Pancreas (tissue), 10 donors: ENCODE measurements at regions not wholly inside any gene's neighbourhood (a gene's known extent, or its start where the extent isn't known, plus 50 kb on each side); places are given as distances from the start of the nearest gene placed in this dataset.

Experiments used
- ATAC-seq, 4 donors: fragments of 200-7000 bp; cut with Tn5 transposase; one replicate each; pipeline versions ENCODE4 v1.8.0 to v1.9.1; 2020; ENCODE audit warnings: mild to moderate bottlenecking in 4 of 4, moderate library complexity in 4 of 4
- DNase-seq, 6 donors: peaks; one replicate each; pipeline ENCODE4 v3.0.0-alpha.2; 2020
- FAIRE-seq: peaks from 2 replicates; lab custom pipeline; 2012; peaks lifted over from hg19 to GRCh38; lab: Jason Lieb, UNC
- H3K27ac ChIP-seq, 4 donors: fragments of 200-600 bp; sonication (generic); 1 replicate in 3 of 4; 2 replicates in 1 of 4; pipeline versions ENCODE4 v1.5.0 to v1.8.0; 2020
- H3K27me3 ChIP-seq, 4 donors: fragments of 200-600 bp; one replicate each; pipeline ENCODE4 v1.8.0; 2021
- H3K36me3 ChIP-seq, 3 donors: fragments of 200-600 bp; sonication (generic) in 1 of 3; one replicate each; pipeline versions ENCODE4 v1.5.0 to v1.8.0; 2020 to 2021
- H3K4me1 ChIP-seq, 3 donors: fragments of 200-600 bp; one replicate each; pipeline ENCODE4 v1.8.0; 2021
- H3K4me3 ChIP-seq, 4 donors: fragments of 200-600 bp; sonication (generic) in 2 of 4; one replicate each; pipeline versions ENCODE4 v1.5.0 to v1.8.0; 2020 to 2021
- H3K9me3 ChIP-seq, 4 donors: fragments of 200-600 bp; one replicate each; pipeline ENCODE4 v1.8.0; 2021
- CTCF ChIP-seq, 4 donors: fragments of 200-600 bp; sonication (generic) in 3 of 4; IDR thresholded peaks; one replicate each; pipeline versions ENCODE4 v1.5.0 to v1.8.0; 2021; ENCODE audit warnings: antibody characterized with exemption in 4 of 4
- WGBS, 2 donors: extraction: QIAGEN DNeasy Blood & Tissue Kit; methylation state at CpG; one replicate each; pipeline ENCODE4 v1.1.7; 2013; 5-methylcytosine and 5-hydroxymethylcytosine counted together
- intact Hi-C, 3 donors: fragments of 100-400 bp; cut with DNase I; formaldehyde crosslinking; loops; one replicate each; pipeline versions ENCODE4 v1.11.1 to v1.14.2; 2022
- donor health status: healthy with polysubstance abuse.
- donor health status: DM: no; HTN: no; CAD: no; lungs with moderate emphysema.
- donor health status: DM: no; HTN: no; CAD: no.
- donor health status: control.
- donor health status: control.
- donor health status: Bipolar disorder and iron deficiency.
- donor health status: DM: yes; HTN: yes; CAD: no.
- donor health status: DM: no; HTN: no; CAD: no.
- donor health status: DM: no; HTN: no; CAD: no.
- donor health status: DM: yes; HTN: yes; CAD: no.

DNA sequence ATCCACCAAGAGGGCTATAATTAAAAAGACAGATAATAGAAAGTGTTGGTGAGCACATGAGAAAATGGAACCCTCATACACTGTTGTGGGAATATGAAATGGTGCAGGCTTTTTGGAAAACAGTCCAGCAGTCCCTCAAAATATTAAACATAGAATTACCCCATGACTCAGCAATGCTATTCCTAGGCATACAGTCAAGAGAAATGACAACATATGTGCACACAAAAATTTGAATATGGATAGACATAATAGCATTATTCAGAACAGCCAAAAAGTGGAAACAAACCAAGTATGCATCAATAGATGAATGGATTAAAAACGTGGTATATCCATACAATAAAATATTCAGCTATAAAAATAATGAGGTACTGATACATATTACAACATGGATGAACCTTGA, 64.5 kb upstream of the GDF10 start:
- ATAC-seq = no peak
- Histone ChIP-seq H3K4me3 (no peak overlapping the region), H3K4me1 (no peaks in the 10 kb centered on the region), H3K27ac (no peak overlapping the region), H3K36me3 (no peaks in the 10 kb centered on the region), H3K9me3 (no peaks in the 10 kb centered on the region), H3K27me3 (no peaks in the 10 kb centered on the region)
- no peak for TF ChIP-seq CTCF (IDR thresholded peaks at IDR 0.05)
- no peak for DNase-seq
- intact Hi-C loops = no loop called here
- 31 to 45% methylated on average over 1 of the region's 1 CpG for WGBS, 2 donors
- no peak for FAIRE-seq

- Histone ChIP-seq H3K9me3 (no peaks in the 10 kb centered on the region), H3K27me3 (no peaks in the 10 kb centered on the region), H3K4me3 (no peak overlapping the region), H3K36me3 (no peaks in the 10 kb centered on the region), H3K4me1 (no peaks in the 10 kb centered on the region), H3K27ac (no peak overlapping the region)
- peak in 1 of 4 donors; percentile 12 for ATAC-seq
- intact Hi-C loops = no loop called here
- no peak for DNase-seq
- 81 to 84% methylated on average over 10 of the region's 10 CpGs for WGBS, 2 donors
- no peak for FAIRE-seq
- no peak for TF ChIP-seq CTCF (IDR thresholded peaks at IDR 0.05)
These were observed 62.4 kb upstream of the GDF10 start for GRCh38 chr10:47237316-47238260.

GRCh38 chr10:47238331-47239095, 61.5 kb upstream of the GDF10 start:
- ATAC-seq = no peak
- Histone ChIP-seq H3K4me1 (no peaks in the 10 kb centered on the region), H3K4me3 (no peak overlapping the region), H3K36me3 (no peaks in the 10 kb centered on the region), H3K27ac (no peak overlapping the region), H3K9me3 (no peaks in the 10 kb centered on the region), H3K27me3 (no peaks in the 10 kb centered on the region)
- WGBS, 2 donors = 88 to 92% methylated on average over 7 of the region's 7 CpGs
- DNase-seq = no peak
- TF ChIP-seq CTCF (IDR thresholded peaks at IDR 0.05) = no peak
- intact Hi-C loops = no loop called here
- FAIRE-seq = no peak

DNA sequence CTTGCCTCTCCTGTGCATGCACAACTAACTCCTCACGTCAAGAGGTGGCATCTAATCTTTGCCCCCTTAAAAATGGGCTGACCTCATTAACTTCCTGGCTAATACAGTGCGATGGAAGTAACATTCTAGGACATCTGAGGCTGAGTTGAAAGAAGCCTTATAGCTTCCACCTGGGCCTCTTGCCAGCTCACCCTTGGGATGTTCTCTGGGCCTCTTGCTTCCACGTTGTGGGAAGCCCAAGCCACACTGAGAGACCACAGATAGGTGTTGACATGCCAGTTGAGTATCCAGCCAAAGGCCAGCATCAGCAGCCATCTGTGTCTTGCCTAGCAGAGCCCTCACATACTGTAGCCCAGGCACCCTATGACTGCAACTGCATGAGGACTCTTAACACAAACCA, 60.8 kb upstream of the GDF10 start:
- H3K27me3 ChIP-seq = no peaks in the 10 kb centered on the region
- no peak overlapping the region for H3K4me3 ChIP-seq
- 81 to 86% methylated on average over 3 of the region's 3 CpGs for WGBS, 2 donors
- intact Hi-C loops = no loop called here
- no peak for ATAC-seq
- no peak for FAIRE-seq
- no peaks in the 10 kb centered on the region for H3K9me3 ChIP-seq
- TF ChIP-seq CTCF (IDR thresholded peaks at IDR 0.05) = no peak
- no peaks in the 10 kb centered on the region for H3K36me3 ChIP-seq
- no peak for DNase-seq
- no peak overlapping the region for H3K27ac ChIP-seq
- H3K4me1 ChIP-seq = no peaks in the 10 kb centered on the region
